ENCODE measurements at regions not wholly inside any gene's neighbourhood (a gene's known extent, or its start where the extent isn't known, plus 50 kb on each side); places are given as distances from the start of the nearest gene placed in this dataset.

GRCh38 chr4:166482758-166483157 is 609.7 kb downstream of the TLL1 start:
- Histone ChIP-seq H3K4me1 (ENCODE audit: control insufficient read depth in 4 of 4, insufficient read depth in 4 of 4, low read length in 3 of 4) (no peaks in the 10 kb centered on the region), H3K27me3 (ENCODE audit: control insufficient read depth in 4 of 4, insufficient read depth in 4 of 4, low read length in 3 of 4) (no peaks in the 10 kb centered on the region), H3K36me3 (ENCODE audit: control insufficient read depth in 4 of 4, insufficient read depth in 3 of 4, low read depth in 1 of 4, low read length in 3 of 4) (no peaks in the 10 kb centered on the region), H3K9me3 (ENCODE audit: control insufficient read depth in 4 of 4, low read length in 3 of 4) (no peaks in the 10 kb centered on the region), H3K4me3 (ENCODE audit: low read depth in 1 of 3, low read length in 3 of 3) (no peak overlapping the region), H3K9ac (ENCODE audit: low read depth in 1 of 2, low read length in 2 of 2) (no peak overlapping the region), H3K27ac (ENCODE audit: low read depth in 1 of 2, low read length in 2 of 2) (no peak overlapping the region)
- 23% methylated on average over 1 of the region's 1 CpG for WGBS
- no peak for DNase-seq (ENCODE audit: low spot score)
- TF ChIP-seq TAF1 (conservative IDR thresholded peaks at IDR 0.05) (no peak), FOXA1 (IDR thresholded peaks at IDR 0.05) (no peak), ATF3 (IDR thresholded peaks at IDR 0.05) (no peak), NR2F2 (IDR thresholded peaks at IDR 0.05) (no peak), GABPA (IDR thresholded peaks at IDR 0.05 in 1 of 2, conservative IDR thresholded peaks at IDR 0.05 in 1 of 2) (no peak), ZBTB33 (IDR thresholded peaks at IDR 0.05) (no peak), HNF4G (IDR thresholded peaks at IDR 0.05) (no peak), RXRA (IDR thresholded peaks at IDR 0.05) (no peak), MAX (IDR thresholded peaks at IDR 0.05) (no peak), RAD21 (IDR thresholded peaks at IDR 0.05) (no peak), EGR1 (IDR thresholded peaks at IDR 0.05; ENCODE audit: low read depth in 2 of 2) (no peak), SP1 (IDR thresholded peaks at IDR 0.05) (no peak), HNF4A (conservative IDR thresholded peaks at IDR 0.05) (no peak), CTCF (IDR thresholded peaks at IDR 0.05; ENCODE audit: low read depth, low read length, missing input control) (no peak), FOXA2 (IDR thresholded peaks at IDR 0.05) (no peak), REST (IDR thresholded peaks at IDR 0.05) (no peak)

- no peak for TF ChIP-seq NR2F2 (IDR thresholded peaks at IDR 0.05)
- Histone ChIP-seq H3K27ac (ENCODE audit: low read depth in 1 of 2, low read length in 2 of 2) (no peak overlapping the region), H3K9ac (ENCODE audit: low read depth in 1 of 2, low read length in 2 of 2) (no peak overlapping the region), H3K27me3 (ENCODE audit: control insufficient read depth in 4 of 4, insufficient read depth in 4 of 4, low read length in 3 of 4) (peaks cover 0 to 2% (median 0%) of the 10 kb centered on the region in 4 donors), H3K4me1 (ENCODE audit: control insufficient read depth in 4 of 4, insufficient read depth in 4 of 4, low read length in 3 of 4) (no peaks in the 10 kb centered on the region), H3K4me3 (ENCODE audit: low read depth in 1 of 3, low read length in 3 of 3) (no peak overlapping the region), H3K9me3 (ENCODE audit: control insufficient read depth in 4 of 4, low read length in 3 of 4) (no peaks in the 10 kb centered on the region), H3K36me3 (ENCODE audit: control insufficient read depth in 4 of 4, insufficient read depth in 3 of 4, low read depth in 1 of 4, low read length in 3 of 4) (no peaks in the 10 kb centered on the region)
- DNase-seq (ENCODE audit: low spot score), result no peak
- WGBS, result 66% methylated on average over 1 of the region's 1 CpG
These were observed 618.6 kb downstream of the TLL1 start for GRCh38 chr4:166491635-166492034.

Measured in liver (tissue), 8 donors.